ENCODE measurements at regions not wholly inside any gene's neighbourhood (a gene's known extent, or its start where the extent isn't known, plus 50 kb on each side); places are given as distances from the start of the nearest gene placed in this dataset.

GRCh38 chr14:101665478-101666078 is 95.9 kb upstream of the PPP2R5C start:
- TF ChIP-seq, protein P1, sequence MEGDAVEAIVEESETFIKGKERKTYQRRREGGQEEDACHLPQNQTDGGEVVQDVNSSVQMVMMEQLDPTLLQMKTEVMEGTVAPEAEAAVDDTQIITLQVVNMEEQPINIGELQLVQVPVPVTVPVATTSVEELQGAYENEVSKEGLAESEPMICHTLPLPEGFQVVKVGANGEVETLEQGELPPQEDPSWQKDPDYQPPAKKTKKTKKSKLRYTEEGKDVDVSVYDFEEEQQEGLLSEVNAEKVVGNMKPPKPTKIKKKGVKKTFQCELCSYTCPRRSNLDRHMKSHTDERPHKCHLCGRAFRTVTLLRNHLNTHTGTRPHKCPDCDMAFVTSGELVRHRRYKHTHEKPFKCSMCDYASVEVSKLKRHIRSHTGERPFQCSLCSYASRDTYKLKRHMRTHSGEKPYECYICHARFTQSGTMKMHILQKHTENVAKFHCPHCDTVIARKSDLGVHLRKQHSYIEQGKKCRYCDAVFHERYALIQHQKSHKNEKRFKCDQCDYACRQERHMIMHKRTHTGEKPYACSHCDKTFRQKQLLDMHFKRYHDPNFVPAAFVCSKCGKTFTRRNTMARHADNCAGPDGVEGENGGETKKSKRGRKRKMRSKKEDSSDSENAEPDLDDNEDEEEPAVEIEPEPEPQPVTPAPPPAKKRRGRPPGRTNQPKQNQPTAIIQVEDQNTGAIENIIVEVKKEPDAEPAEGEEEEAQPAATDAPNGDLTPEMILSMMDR (IDR thresholded peaks at IDR 0.05) = peak in 4 of 6 experiments; percentile 21 to 54 (median 48)
- no peak for TF ChIP-seq POLR2A (IDR thresholded peaks at IDR 0.05)

Measured in Peyer's patch (tissue), 4 donors.